ENCODE measurements at regions not wholly inside any gene's neighbourhood (a gene's known extent, or its start where the extent isn't known, plus 50 kb on each side); places are given as distances from the start of the nearest gene placed in this dataset.

GRCh38 chr10:10927608-10928007, 90.1 kb upstream of the CELF2 start:
- FAIRE-seq = no peak

GRCh38 chr10:10930979-10931743, 86.5 kb upstream of the CELF2 start:
- FAIRE-seq (no peak), ATAC-seq (no peak), DNase-seq (ENCODE audit: low read depth in 1 of 2, low spot score in 1 of 2) (no peak)
- WGBS (ENCODE audit: missing lambda C conversion rate) = 24% methylated on average over 8 of the region's 8 CpGs
- CTCF ChIA-PET = no interaction called here
- POLR2A ChIA-PET = no interaction called here
- TF ChIP-seq KDM1A (IDR thresholded peaks at IDR 0.05; ENCODE audit: low read depth) = no peak
- TF ChIP-seq POLR2AphosphoS2 (conservative IDR thresholded peaks at IDR 0.05; ENCODE audit: low read length) = no peak
- no peak for TF ChIP-seq MAZ (IDR thresholded peaks at IDR 0.05; ENCODE audit: borderline replicate concordance, low read depth, low read length)
- TF ChIP-seq PHF8 (IDR thresholded peaks at IDR 0.05; ENCODE audit: borderline replicate concordance, low read depth) = no peak
- TF ChIP-seq PBX3 (IDR thresholded peaks at IDR 0.05) = no peak
- TF ChIP-seq CBX2 (IDR thresholded peaks at IDR 0.05; ENCODE audit: borderline replicate concordance, low read depth) = no peak
- TF ChIP-seq TP53 (CRISPR knock-in tag; IDR thresholded peaks at IDR 0.05) = no peak
- no peak for TF ChIP-seq TFCP2L1 (CRISPR knock-in tag; IDR thresholded peaks at IDR 0.05)
- no peak for TF ChIP-seq CTCF (IDR thresholded peaks at IDR 0.05)
- TF ChIP-seq ZC3H11A (IDR thresholded peaks at IDR 0.05) = no peak
- no peak for TF ChIP-seq ESRRA (IDR thresholded peaks at IDR 0.05; ENCODE audit: borderline replicate concordance, low read length)
- TF ChIP-seq HES2 (IDR thresholded peaks at IDR 0.05) = no peak
- H3K9me3 ChIP-seq = no peaks in the 10 kb centered on the region
- no peak overlapping the region for H3K4me2 ChIP-seq
- no peaks in the 10 kb centered on the region for H3K4me1 ChIP-seq
- no peak overlapping the region for H3K27ac ChIP-seq
- no peak overlapping the region for H3K4me3 ChIP-seq

More at GRCh38 chr10:10927608-10928007, 90.1 kb upstream of the CELF2 start:
- H3K9me3 ChIP-seq = no peaks in the 10 kb centered on the region
- H3K4me2 ChIP-seq = no peak overlapping the region
- H3K27ac ChIP-seq = no peak overlapping the region
- DNase-seq (ENCODE audit: low read depth in 1 of 2, low spot score in 1 of 2) (no peak), ATAC-seq (no peak)
- POLR2A ChIA-PET = no interaction called here
- TF ChIP-seq GATA3 (IDR thresholded peaks at IDR 0.05; ENCODE audit: borderline replicate concordance) = no peak
- TF ChIP-seq HEYL (CRISPR knock-in tag; IDR thresholded peaks at IDR 0.05) = no peak
- TF ChIP-seq JUN (IDR thresholded peaks at IDR 0.05) = no peak
- TF ChIP-seq TP53 (CRISPR knock-in tag; IDR thresholded peaks at IDR 0.05) = no peak
- TF ChIP-seq SMC3 (IDR thresholded peaks at IDR 0.05) = no peak
- no peak for TF ChIP-seq NFE2L2 (conservative IDR thresholded peaks at IDR 0.05; ENCODE audit: low read length)
- TF ChIP-seq CEBPB (IDR thresholded peaks at IDR 0.05) = no peak
- no peak for TF ChIP-seq FOSL2 (IDR thresholded peaks at IDR 0.05)
- TF ChIP-seq FOSL2 (CRISPR knock-in tag; IDR thresholded peaks at IDR 0.05) = no peak
- no peak for TF ChIP-seq RCOR1 (IDR thresholded peaks at IDR 0.05; ENCODE audit: low read depth, low read length)
- no peak for TF ChIP-seq RAD21 (conservative IDR thresholded peaks at IDR 0.05 in 1 of 2, IDR thresholded peaks at IDR 0.05 in 1 of 2)
- no peak for TF ChIP-seq CTCF (IDR thresholded peaks at IDR 0.05)
- no peak for TF ChIP-seq EHF (CRISPR knock-in tag; IDR thresholded peaks at IDR 0.05)
- TF ChIP-seq REST (IDR thresholded peaks at IDR 0.05) = no peak
- TF ChIP-seq ZC3H11A (IDR thresholded peaks at IDR 0.05) = no peak
- no peak for TF ChIP-seq HOXB5 (CRISPR knock-in tag; IDR thresholded peaks at IDR 0.05)
- no peak for TF ChIP-seq TFCP2L1 (CRISPR knock-in tag; IDR thresholded peaks at IDR 0.05)
- TF ChIP-seq RARB (CRISPR knock-in tag; IDR thresholded peaks at IDR 0.05) = no peak
- TF ChIP-seq MAZ (IDR thresholded peaks at IDR 0.05; ENCODE audit: borderline replicate concordance, low read depth, low read length) = no peak
- TF ChIP-seq JUNB (IDR thresholded peaks at IDR 0.05) = no peak
- no peak for TF ChIP-seq ESRRA (IDR thresholded peaks at IDR 0.05; ENCODE audit: borderline replicate concordance, low read length)
- no peaks in the 10 kb centered on the region for H3K4me1 ChIP-seq
- CTCF ChIA-PET = no interaction called here
- 4% methylated on average over 1 of the region's 1 CpG for WGBS (ENCODE audit: missing lambda C conversion rate)
- no peak overlapping the region for H3K4me3 ChIP-seq
